H1 (cell line): ENCODE measurements at regions not wholly inside any gene's neighbourhood (a gene's known extent, or its start where the extent isn't known, plus 50 kb on each side); places are given as distances from the start of the nearest gene placed in this dataset.
A peak's percentile ranks its signal among the peaks of the same experiment; 100 is the strongest.

Experiments
- CTCF ChIA-PET: fragments of 300-600 bp; sonication (Branson Sonifier 250); formaldehyde crosslinking; loops from one replicate; lab custom pipeline; 2021; ENCODE audit not compliant: partially characterized antibody; lab: Charles Lee
- POLR2A ChIA-PET: fragments of 300-600 bp; sonication (Branson Sonifier 250); formaldehyde crosslinking; loops from one replicate; lab custom pipeline; 2021; ENCODE audit warnings: inconsistent platforms; ENCODE audit not compliant: partially characterized antibody; lab: Charles Lee
- DNase-seq, 2 experiments: peaks; one replicate each; pipeline versions ENCODE4 v3.0.0 to v3.0.0-alpha.2; 2010 to 2022; ENCODE audit warnings: low spot score in 2 of 2, low read depth in 1 of 2, mixed read lengths in 1 of 2
- FAIRE-seq: peaks from 2 replicates; lab custom pipeline; 2011; peaks lifted over from hg19 to GRCh38; lab: Jason Lieb, UNC
- H2AFZ ChIP-seq: 2 replicates; pipeline ENCODE4 v1.8.1; 2012; ENCODE audit warnings: low read length, inconsistent platforms
- H2AK5ac ChIP-seq: 2 replicates; pipeline ENCODE4 v1.6.1; 2013; ENCODE audit warnings: low read depth, low read length
- H2BK120ac ChIP-seq: replicated peaks from 2 replicates; pipeline ENCODE3; 2013; ENCODE audit warnings: low read depth, low read length, inconsistent platforms
- H2BK12ac ChIP-seq: 2 replicates; pipeline ENCODE4 v1.6.1; 2013; ENCODE audit warnings: low read depth, low read length
- H2BK15ac ChIP-seq: 2 replicates; pipeline ENCODE4 v1.6.1; 2013; ENCODE audit warnings: low read length
- H2BK20ac ChIP-seq: 2 replicates; pipeline ENCODE4 v1.6.1; 2013; ENCODE audit warnings: low read length
- H2BK5ac ChIP-seq: 2 replicates; pipeline ENCODE4 v1.6.1; 2013; ENCODE audit warnings: low read depth, low read length
- H3K14ac ChIP-seq: 2 replicates; pipeline ENCODE4 v1.6.1; 2013; ENCODE audit warnings: inconsistent platforms; ENCODE audit not compliant: insufficient read length
- H3K18ac ChIP-seq: 2 replicates; pipeline ENCODE4 v1.6.1; 2013; ENCODE audit warnings: low read length; ENCODE audit errors: extremely low read depth
- H3K23ac ChIP-seq: 2 replicates; pipeline ENCODE4 v1.6.1; 2013; ENCODE audit warnings: inconsistent platforms; ENCODE audit not compliant: insufficient read length
- H3K23me2 ChIP-seq: 2 replicates; pipeline ENCODE4 v1.6.1; 2013; ENCODE audit warnings: low read depth, low read length
- H3K27ac ChIP-seq: 2 replicates; pipeline ENCODE4 v1.6.1; 2011; ENCODE audit warnings: low read depth, low read length, inconsistent platforms
- H3K27me3 ChIP-seq, 4 experiments: replicated peaks in 1 of 4; 1 replicate in 1 of 4; 2 replicates in 3 of 4; pipeline versions ENCODE4 v1.6.1 to v1.8.1; 2011 to 2013; ENCODE audit warnings: low read length in 3 of 4, mild to moderate bottlenecking in 3 of 4, inconsistent platforms in 2 of 4, mixed read lengths in 2 of 4, moderate library complexity in 1 of 4; ENCODE audit not compliant: control insufficient read depth in 3 of 4, insufficient read depth in 3 of 4; ENCODE audit errors: extremely low read depth in 1 of 4
- H3K36me3 ChIP-seq, 4 experiments: 2 replicates each; pipeline versions ENCODE4 v1.6.1 to v1.8.1; 2011 to 2013; ENCODE audit warnings: mild to moderate bottlenecking in 4 of 4, low read length in 3 of 4, moderate library complexity in 2 of 4, control low read depth in 1 of 4, inconsistent platforms in 1 of 4; ENCODE audit not compliant: insufficient read depth in 4 of 4, control insufficient read depth in 2 of 4
- H3K4ac ChIP-seq: replicated peaks from 2 replicates; pipeline ENCODE3; 2013; ENCODE audit warnings: low read length, low read depth, mixed read lengths, inconsistent platforms; ENCODE audit not compliant: insufficient read length
- H3K4me1 ChIP-seq, 4 experiments: replicated peaks in 1 of 4; 1 replicate in 1 of 4; 2 replicates in 3 of 4; pipeline versions ENCODE4 v1.6.1 to v1.8.1; 2011 to 2013; ENCODE audit warnings: low read length in 3 of 4, inconsistent platforms in 2 of 4, mixed read lengths in 1 of 4; ENCODE audit not compliant: insufficient read depth in 4 of 4, control insufficient read depth in 3 of 4
- H3K4me2 ChIP-seq, 2 experiments: 2 replicates each; pipeline versions ENCODE4 v1.6.1 to v1.8.1; 2011 to 2013; ENCODE audit warnings: low read depth in 2 of 2, low read length in 2 of 2, control low read depth in 1 of 2, inconsistent platforms in 1 of 2, mild to moderate bottlenecking in 1 of 2; ENCODE audit not compliant: insufficient read depth in 1 of 2
- H3K4me3 ChIP-seq, 4 experiments: fragments of 200-600, 300-600 bp in 1 of 4; sonication (generic), shearing (Covaris generic), sonication (Bioruptor Twin) in 1 of 4; 2 replicates each; pipeline versions ENCODE4 v1.5.1 to v1.8.1; 2011 to 2016; ENCODE audit warnings: low read length in 4 of 4, low read depth in 3 of 4, control low read depth in 2 of 4, inconsistent platforms in 2 of 4, mild to moderate bottlenecking in 2 of 4, mixed read lengths in 1 of 4, moderate library complexity in 1 of 4; ENCODE audit not compliant: insufficient read depth in 2 of 4; ENCODE audit errors: extremely low read depth in 1 of 4
- H3K56ac ChIP-seq: replicated peaks from 2 replicates; pipeline ENCODE3; 2013; ENCODE audit warnings: low read depth, mild to moderate bottlenecking, mixed read lengths, low read length, inconsistent platforms; ENCODE audit not compliant: insufficient read length
- H3K79me1 ChIP-seq: 2 replicates; pipeline ENCODE4 v1.6.1; 2013; ENCODE audit warnings: low read depth, low read length, control low read depth
- H3K79me2 ChIP-seq, 2 experiments: 2 replicates each; pipeline versions ENCODE4 v1.6.1 to v1.8.1; 2012 to 2013; ENCODE audit warnings: low read length in 2 of 2, mild to moderate bottlenecking in 2 of 2, inconsistent platforms in 1 of 2; ENCODE audit not compliant: insufficient read depth in 2 of 2, control insufficient read depth in 1 of 2
- H3K9ac ChIP-seq, 4 experiments: replicated peaks in 1 of 4; 1 replicate in 1 of 4; 2 replicates in 3 of 4; pipeline versions ENCODE4 v1.6.1 to v1.8.1; 2011 to 2013; ENCODE audit warnings: low read depth in 3 of 4, low read length in 3 of 4, control low read depth in 2 of 4, mild to moderate bottlenecking in 2 of 4, moderate library complexity in 2 of 4, inconsistent platforms in 1 of 4; ENCODE audit errors: extremely low read depth in 1 of 4
- H3K9me3 ChIP-seq, 2 experiments: 2 replicates each; pipeline versions ENCODE4 v1.6.1 to v1.8.1; 2012 to 2013; ENCODE audit warnings: mild to moderate bottlenecking in 2 of 2, moderate library complexity in 2 of 2, control low read depth in 1 of 2, inconsistent platforms in 1 of 2, low read depth in 1 of 2, low read length in 1 of 2, mixed read lengths in 1 of 2; ENCODE audit not compliant: insufficient read depth in 2 of 2
- H4K20me1 ChIP-seq, 2 experiments: replicated peaks in 1 of 2; 2 replicates each; pipeline versions ENCODE3 to v1.8.1; 2011 to 2013; ENCODE audit warnings: inconsistent platforms in 2 of 2, low read length in 2 of 2, mild to moderate bottlenecking in 1 of 2; ENCODE audit not compliant: insufficient read depth in 2 of 2, control insufficient read depth in 1 of 2
- H4K5ac ChIP-seq: 2 replicates; pipeline ENCODE4 v1.6.1; 2013; ENCODE audit warnings: low read length, low read depth, mixed read lengths, inconsistent platforms; ENCODE audit not compliant: insufficient read length
- H4K8ac ChIP-seq: 2 replicates; pipeline ENCODE4 v1.8.0; 2013; ENCODE audit warnings: mild to moderate bottlenecking, moderate library complexity, low read length, inconsistent platforms; ENCODE audit not compliant: insufficient read depth; ENCODE audit errors: extremely low read depth
- H4K91ac ChIP-seq: replicated peaks from 2 replicates; pipeline ENCODE3; 2013; ENCODE audit warnings: low read length, mixed read lengths, inconsistent platforms; ENCODE audit not compliant: insufficient read length
- MAFK ChIP-seq: IDR thresholded peaks from 2 replicates; pipeline ENCODE4 v1.6.1; 2012; ENCODE audit warnings: low read depth, mild to moderate bottlenecking, improper control_type of control experiment, low read length
- POLR2AphosphoS5 ChIP-seq: IDR thresholded peaks from 2 replicates; pipeline ENCODE4 v1.6.1; 2011; ENCODE audit warnings: low read depth, low read length
- WGBS, 2 experiments: shearing (Covaris generic) in 1 of 2; methylation state at CpG; one replicate each; pipeline versions ENCODE4 v1.1.6 to v1.1.7; 2013 to 2015; ENCODE audit warnings: low lambda C conversion rate in 2 of 2, mixed read lengths in 2 of 2, inconsistent platforms in 1 of 2, low coverage in 1 of 2, missing lambda C conversion rate in 1 of 2; ENCODE audit not compliant: insufficient replicate concordance in 2 of 2, insufficient coverage in 1 of 2, insufficient read length in 1 of 2; ENCODE audit errors: extremely low coverage in 1 of 2, missing lambda C conversion rate in 1 of 2; 5-methylcytosine and 5-hydroxymethylcytosine counted together

GRCh38 chr2:153152036-153152435 is 326.5 kb downstream of the RPRM start:
- TF ChIP-seq MAFK: peak; percentile 88
- TF ChIP-seq POLR2AphosphoS5: no peak
- POLR2A ChIA-PET: no interaction called here

More at GRCh38 chr2:153152036-153152435, 326.5 kb downstream of the RPRM start:
- Histone ChIP-seq H3K4me1 (no peaks in the 10 kb centered on the region), H3K27me3 (no peaks in the 10 kb centered on the region), H3K23ac (no peak overlapping the region), H3K9me3 (no peaks in the 10 kb centered on the region), H2BK20ac (no peak overlapping the region), H3K9ac (no peak overlapping the region), H3K4ac (no peak overlapping the region), H3K27ac (no peak overlapping the region), H3K4me2 (no peak overlapping the region), H2BK5ac (no peak overlapping the region), H4K91ac (no peak overlapping the region), H3K4me3 (no peak overlapping the region), H2BK120ac (no peak overlapping the region), H4K8ac (no peak overlapping the region), H3K79me2 (no peaks in the 10 kb centered on the region), H3K36me3 (no peaks in the 10 kb centered on the region), H2AK5ac (no peak overlapping the region), H4K5ac (no peak overlapping the region), H3K23me2 (no peaks in the 10 kb centered on the region), H3K14ac (no peak overlapping the region), H2BK12ac (no peak overlapping the region), H3K18ac (no peak overlapping the region), H2AFZ (no peak overlapping the region), H2BK15ac (no peak overlapping the region), H4K20me1 (no peaks in the 10 kb centered on the region), H3K56ac (no peak overlapping the region), H3K79me1 (no peaks in the 10 kb centered on the region)
- WGBS, 2 experiments: 92% methylated on average over 2 of the region's 2 CpGs; no CpG with 5 or more reads in 1 of the 2 experiments
- no peak for FAIRE-seq
- no peak for DNase-seq
- CTCF ChIA-PET: no interaction called here
